HG03575 (cell line): ENCODE measurements at regions not wholly inside any gene's neighbourhood (a gene's known extent, or its start where the extent isn't known, plus 50 kb on each side); places are given as distances from the start of the nearest gene placed in this dataset.

Source experiments
- ATAC-seq: cut with Tn5 transposase; IDR thresholded peaks from one replicate; pipeline ENCODE4 v1.9.1; 2021; ENCODE audit not compliant: unreplicated experiment, insufficient number of reproducible peaks, low FRiP score; ENCODE audit errors: extremely low read depth

GRCh38 chr7:118754608-118755007 is 530.1 kb downstream of the ANKRD7 start:
- ATAC-seq: no peak

- no peak for ATAC-seq
Observed at GRCh38 chr7:118755067-118755625, 530.6 kb downstream of the ANKRD7 start.

- no peak for ATAC-seq
Observed at GRCh38 chr7:118757066-118757465, 532.6 kb downstream of the ANKRD7 start.

GRCh38 chr7:118758582-118758981 is 534.1 kb downstream of the ANKRD7 start:
- no peak for ATAC-seq

- ATAC-seq: no peak
Observed at GRCh38 chr7:118759921-118760320, 535.4 kb downstream of the ANKRD7 start.

- ATAC-seq: no peak
Observed at GRCh38 chr7:118762451-118762850, 537.9 kb downstream of the ANKRD7 start.

GRCh38 chr7:118764221-118764620 is 539.7 kb downstream of the ANKRD7 start:
- ATAC-seq: no peak

GRCh38 chr7:118771672-118772071 is 547.2 kb downstream of the ANKRD7 start:
- ATAC-seq: no peak

GRCh38 chr7:118777308-118777707 is 552.8 kb downstream of the ANKRD7 start:
- no peak for ATAC-seq

GRCh38 chr7:118792682-118793081 is 568.2 kb downstream of the ANKRD7 start:
- ATAC-seq: no peak

- no peak for ATAC-seq
Observed at GRCh38 chr7:118793582-118793981, 569.1 kb downstream of the ANKRD7 start.

GRCh38 chr7:118794419-118794818 is 569.9 kb downstream of the ANKRD7 start:
- ATAC-seq: no peak

GRCh38 chr7:118801366-118801765 is 576.9 kb downstream of the ANKRD7 start:
- ATAC-seq: no peak

- ATAC-seq: no peak
Observed at GRCh38 chr7:118802726-118803125, 578.2 kb downstream of the ANKRD7 start.

- no peak for ATAC-seq
Observed at GRCh38 chr7:118826246-118826645, 601.7 kb downstream of the ANKRD7 start.

GRCh38 chr7:118836933-118837332 is 612.4 kb downstream of the ANKRD7 start:
- peak; percentile 97 for ATAC-seq

GRCh38 chr7:118839515-118839914 is 615.0 kb downstream of the ANKRD7 start:
- no peak for ATAC-seq

- ATAC-seq: no peak
Observed at GRCh38 chr7:118843456-118843855, 619.0 kb downstream of the ANKRD7 start.

GRCh38 chr7:118844748-118845147 is 620.2 kb downstream of the ANKRD7 start:
- ATAC-seq: no peak

GRCh38 chr7:118845791-118846190 is 621.3 kb downstream of the ANKRD7 start:
- ATAC-seq: no peak

GRCh38 chr7:118846977-118847376 is 622.5 kb downstream of the ANKRD7 start:
- ATAC-seq: no peak
